Inflammatory macrophage treated with lipopolysaccharide for 1 hour (primary cell): ENCODE measurements at regions not wholly inside any gene's neighbourhood (a gene's known extent, or its start where the extent isn't known, plus 50 kb on each side); places are given as distances from the start of the nearest gene placed in this dataset.

ENCODE experiments used
- DNase-seq, 2 donors: peaks; one replicate each; pipeline ENCODE4 v3.0.0-alpha.2; 2020 to 2022

- no peak for DNase-seq
Measured at GRCh38 chr14:54213536-54213935, 183.3 kb upstream of the CDKN3 start.

GRCh38 chr14:54216827-54217226 is 180.0 kb upstream of the CDKN3 start:
- no peak for DNase-seq

GRCh38 chr14:54219261-54220070 is 177.3 kb upstream of the CDKN3 start:
- DNase-seq = no peak

GRCh38 chr14:54220071-54220703 is 176.6 kb upstream of the CDKN3 start:
- DNase-seq = no peak

DNA sequence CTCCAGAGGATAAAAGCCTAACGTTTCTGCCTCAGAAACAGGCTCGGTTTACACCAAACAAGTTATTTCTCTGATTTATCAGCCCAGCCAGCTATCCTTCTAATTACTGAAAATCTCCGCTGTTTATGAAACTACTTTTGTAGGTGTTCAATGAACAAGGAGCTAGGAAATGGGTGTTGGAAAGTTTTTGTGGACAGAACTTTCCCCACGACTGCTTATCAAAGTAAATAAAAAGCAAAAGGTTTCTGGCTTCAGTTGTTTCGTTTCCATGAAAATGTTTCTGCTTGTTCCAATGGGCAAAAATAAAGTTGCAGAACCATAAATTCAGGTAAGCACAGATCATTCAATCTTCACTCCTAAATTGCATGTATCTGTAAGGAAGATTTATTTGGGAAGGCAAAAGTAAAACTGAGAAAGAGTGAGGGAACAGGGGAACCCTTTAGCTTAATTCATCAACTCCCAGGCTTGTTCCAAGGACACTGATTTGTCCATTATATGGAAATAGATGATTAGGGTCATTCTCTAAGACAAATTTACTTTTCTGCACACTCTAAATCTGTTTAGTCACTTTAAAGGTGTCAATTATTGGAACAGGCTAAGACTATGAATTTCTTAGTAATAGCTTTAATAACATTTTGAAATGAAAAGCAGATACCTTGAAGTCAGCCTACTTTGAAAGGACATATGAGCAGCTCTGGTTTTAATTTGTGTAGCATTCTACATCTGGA is 175.9 kb upstream of the CDKN3 start:
- DNase-seq = no peak

DNA sequence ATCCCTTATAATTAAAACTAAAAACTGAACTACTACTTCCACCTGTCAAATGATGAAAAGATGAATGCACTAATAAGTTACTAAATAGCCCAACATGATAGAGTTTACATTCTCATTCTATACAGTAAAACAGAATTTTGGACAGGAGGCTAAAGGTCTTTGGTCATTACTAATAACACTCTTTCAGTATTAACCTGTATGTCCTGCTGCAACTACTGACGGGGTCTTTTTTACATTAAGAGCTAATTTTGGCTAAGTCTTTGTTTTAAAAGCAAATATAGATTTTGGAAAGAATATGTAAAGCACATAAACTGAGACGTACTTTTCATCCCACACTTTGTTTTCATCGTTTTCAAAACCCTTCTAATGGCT is 175.4 kb upstream of the CDKN3 start:
- no peak for DNase-seq

DNA sequence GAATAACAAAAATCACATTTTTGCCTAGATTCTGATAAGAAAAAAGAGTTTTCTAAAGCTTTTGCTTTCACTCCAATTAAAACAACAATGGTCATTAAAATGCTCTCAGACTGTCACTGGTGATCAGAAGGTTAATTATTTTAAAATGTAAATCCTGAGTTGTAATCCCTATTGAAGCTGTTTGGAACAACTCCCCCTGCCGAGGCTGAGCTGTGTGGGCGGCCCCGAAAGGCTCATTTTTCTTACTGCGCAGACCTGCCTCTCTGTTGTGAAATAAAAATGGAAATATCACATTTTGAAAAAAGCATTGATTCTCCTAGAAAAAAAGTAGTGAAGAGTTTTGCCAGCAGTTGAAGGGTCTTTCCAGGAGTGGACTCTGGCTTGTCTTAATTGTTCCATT is 174.8 kb upstream of the CDKN3 start:
- DNase-seq = no peak

- DNase-seq = no peak
Measured at GRCh38 chr14:54223831-54224402, 172.9 kb upstream of the CDKN3 start.

GRCh38 chr14:54225457-54226060 is 171.2 kb upstream of the CDKN3 start:
- DNase-seq = no peak

GRCh38 chr14:54226103-54226502 is 170.7 kb upstream of the CDKN3 start:
- DNase-seq = no peak

- DNase-seq = no peak
Measured at GRCh38 chr14:54226558-54226957, 170.2 kb upstream of the CDKN3 start.

DNA sequence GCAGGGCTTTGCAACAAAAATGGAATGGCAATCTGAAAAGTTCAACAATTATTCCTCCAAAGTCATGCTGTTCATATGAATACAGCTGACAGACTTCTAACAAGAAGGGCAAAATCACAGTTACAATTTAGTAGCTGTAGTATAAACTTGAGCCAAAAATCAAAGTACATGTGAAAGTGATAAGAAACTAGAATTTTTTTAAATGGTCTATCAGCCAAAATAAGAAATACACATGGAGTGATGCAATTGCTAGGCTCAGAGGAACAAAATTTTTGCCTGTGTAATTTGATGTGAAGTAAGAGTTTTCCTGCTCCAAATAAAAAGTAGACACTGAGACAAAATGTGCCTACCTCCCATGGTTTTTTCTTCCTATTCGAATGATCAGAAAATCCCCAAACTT is 167.7 kb upstream of the CDKN3 start:
- no peak for DNase-seq

DNA sequence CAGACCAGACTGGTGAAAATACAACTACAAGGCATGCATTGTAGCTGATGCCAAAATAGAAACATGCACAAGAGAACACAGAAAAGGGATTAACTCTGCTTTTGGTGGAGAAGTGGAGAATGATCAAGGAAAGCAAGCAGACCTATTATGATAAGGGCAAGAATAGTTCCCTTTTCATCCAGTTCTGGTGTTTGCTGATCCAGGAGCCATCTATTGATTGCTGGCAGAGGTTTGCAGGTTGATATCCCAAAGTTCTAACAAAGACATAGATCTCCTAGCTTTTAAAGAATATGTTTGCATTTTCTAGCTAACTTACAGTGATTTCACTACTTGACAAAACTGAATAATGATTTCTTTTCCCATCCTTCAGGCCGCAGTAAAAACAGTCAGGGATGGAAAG is 166.2 kb upstream of the CDKN3 start:
- no peak for DNase-seq

- no peak for DNase-seq
Measured at GRCh38 chr14:54232735-54233134, 164.1 kb upstream of the CDKN3 start.

GRCh38 chr14:54241517-54241916 is 155.3 kb upstream of the CDKN3 start:
- DNase-seq = no peak

- DNase-seq = no peak
Measured at GRCh38 chr14:54251356-54251755, 145.5 kb upstream of the CDKN3 start.

DNA sequence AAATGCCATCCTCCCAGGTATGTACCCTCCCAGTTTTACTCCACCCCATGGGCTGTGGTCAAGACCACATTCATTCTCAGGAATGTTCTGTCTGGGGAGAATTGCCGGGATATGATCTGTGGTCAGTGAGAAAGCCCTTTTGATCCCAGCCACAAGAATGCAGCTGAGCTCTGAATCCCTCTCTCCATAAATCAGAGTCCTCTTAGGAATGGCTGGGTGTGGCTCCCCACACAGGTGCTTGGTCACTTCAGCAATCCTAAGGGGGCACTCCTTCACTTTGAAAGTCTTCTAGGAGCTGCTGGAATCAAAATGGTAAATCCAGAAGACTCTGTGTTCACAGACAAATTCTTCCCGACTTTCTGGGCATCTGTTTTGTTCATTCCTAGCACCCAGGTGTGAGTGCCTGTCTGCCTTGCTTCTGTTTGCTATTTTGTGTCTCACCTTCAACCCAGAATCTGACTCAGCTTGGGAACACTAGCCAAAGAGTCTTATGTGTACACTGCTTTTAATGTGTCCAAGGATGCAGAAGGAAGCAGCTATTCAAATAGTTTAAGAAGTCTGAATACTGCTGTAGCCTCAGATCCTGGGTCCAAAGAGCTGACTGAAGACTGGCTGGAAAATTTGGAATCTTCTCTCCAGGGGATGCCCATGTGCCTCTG is 144.6 kb upstream of the CDKN3 start:
- DNase-seq = no peak

GRCh38 chr14:54253195-54253947 is 143.4 kb upstream of the CDKN3 start:
- DNase-seq = no peak

- DNase-seq = no peak
Measured at GRCh38 chr14:54256156-54256555, 140.7 kb upstream of the CDKN3 start.

DNA sequence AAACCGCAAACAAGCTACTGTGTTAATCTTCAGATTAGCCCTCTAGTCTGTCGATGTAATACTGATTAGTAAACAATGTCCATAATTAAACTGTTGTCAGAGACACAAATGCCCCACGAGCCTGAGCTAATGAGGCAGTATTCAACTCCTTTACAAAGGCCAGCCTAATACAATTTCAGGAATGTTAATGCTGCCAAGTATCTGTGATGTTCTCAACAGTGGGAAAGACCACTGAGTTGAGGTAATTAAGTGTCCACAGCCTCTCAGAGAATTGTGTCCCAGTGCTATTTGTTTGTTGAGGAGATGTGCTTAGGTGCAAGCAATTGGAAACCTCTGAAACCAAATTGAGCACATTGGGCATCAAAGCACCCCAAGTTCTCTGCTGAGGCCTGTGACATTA is 139.4 kb upstream of the CDKN3 start:
- no peak for DNase-seq

- no peak for DNase-seq
Measured at GRCh38 chr14:54258382-54258781, 138.4 kb upstream of the CDKN3 start.

- DNase-seq = no peak
Measured at GRCh38 chr14:54259821-54260220, 137.0 kb upstream of the CDKN3 start.
